OCI-LY7 (cell line): ENCODE measurements at regions not wholly inside any gene's neighbourhood (a gene's known extent, or its start where the extent isn't known, plus 50 kb on each side); places are given as distances from the start of the nearest gene placed in this dataset.

ENCODE experiments used
- BruUV-seq: library from RNA; stranded (reverse); fragments of 400-500 nt; replicated peaks from 2 replicates; lab custom pipeline; 2021; lab: Mats Ljungman, UMichigan
- CTCF ChIA-PET: fragments of 300-600 bp; sonication (Branson Sonifier 250); formaldehyde crosslinking; loops from one replicate; lab custom pipeline; 2022; ENCODE audit warnings: antibody characterized with exemption; ENCODE audit not compliant: unreplicated experiment; lab: Charles Lee
- POLR2A ChIA-PET: fragments of 300-600 bp; sonication (Branson Sonifier 250); formaldehyde crosslinking; loops from one replicate; lab custom pipeline; 2022; ENCODE audit warnings: antibody characterized with exemption; lab: Charles Lee
- DNase-seq: peaks from one replicate; pipeline ENCODE4 v3.0.0-alpha.2; 2015; ENCODE audit warnings: low spot score
- H2AFZ ChIP-seq: fragments of 200-600 bp; sonication (generic), shearing (Covaris generic); 2 replicates; pipeline ENCODE4 v1.6.1; 2014; ENCODE audit warnings: mild to moderate bottlenecking, antibody characterized with exemption, low read length, moderate library complexity
- H3K27ac ChIP-seq: fragments of 200-600 bp; sonication (generic); 2 replicates; pipeline ENCODE4 v1.5.1; 2014; ENCODE audit warnings: mixed run types, low read depth, mild to moderate bottlenecking, moderate library complexity, low read length, inconsistent platforms; ENCODE audit not compliant: poor library complexity, severe bottlenecking
- H3K36me3 ChIP-seq: fragments of 200-600 bp; sonication (generic); 2 replicates; pipeline ENCODE4 v1.6.1; 2014; ENCODE audit warnings: mild to moderate bottlenecking, antibody characterized with exemption, low read length, moderate library complexity, mixed read lengths; ENCODE audit not compliant: insufficient read depth
- H3K4me1 ChIP-seq: fragments of 200-600 bp; sonication (generic); 2 replicates; pipeline ENCODE4 v1.5.1; 2014; ENCODE audit warnings: mild to moderate bottlenecking, low read length; ENCODE audit not compliant: insufficient read depth, poor library complexity, severe bottlenecking
- H3K4me2 ChIP-seq: fragments of 200-600 bp; sonication (generic); 2 replicates; pipeline ENCODE4 v1.6.1; 2014; ENCODE audit warnings: mild to moderate bottlenecking, low read length
- H3K4me3 ChIP-seq: fragments of 200-600 bp; sonication (generic); 2 replicates; pipeline ENCODE4 v1.5.1; 2014; ENCODE audit warnings: mild to moderate bottlenecking, low read depth, low read length; ENCODE audit not compliant: poor library complexity, severe bottlenecking
- H3K79me2 ChIP-seq: fragments of 200-600 bp; sonication (generic); 2 replicates; pipeline ENCODE4 v1.6.1; 2016; ENCODE audit warnings: low read depth, mild to moderate bottlenecking, low read length, moderate library complexity, mixed read lengths; ENCODE audit not compliant: insufficient read depth
- H3K9me2 ChIP-seq: fragments of 200-600 bp; sonication (generic); 2 replicates; pipeline ENCODE4 v1.6.1; 2016; ENCODE audit warnings: mild to moderate bottlenecking, low read length, mixed read lengths; ENCODE audit not compliant: insufficient read depth
- H3K9me3 ChIP-seq: fragments of 200-600 bp; sonication (generic); 2 replicates; pipeline ENCODE4 v1.6.1; 2014; ENCODE audit warnings: mild to moderate bottlenecking, mixed run types, low read length, mixed read lengths
- H4K20me1 ChIP-seq: fragments of 200-600 bp; sonication (generic); 2 replicates; pipeline ENCODE4 v1.6.1; 2014; ENCODE audit warnings: mild to moderate bottlenecking, antibody characterized with exemption, low read length, moderate library complexity, mixed read lengths; ENCODE audit not compliant: insufficient read depth
- EZH2phosphoT487 ChIP-seq: fragments of 200-600 bp; sonication (generic); IDR thresholded peaks from 2 replicates; pipeline ENCODE4 v1.6.1; 2018; ENCODE audit warnings: low read depth, borderline replicate concordance, mild to moderate bottlenecking, mixed run types, antibody characterized with exemption, low read length, moderate library complexity, mixed read lengths
- intact Hi-C: fragments of 100-400 bp; cut with micrococcal nuclease; formaldehyde crosslinking; loops from one replicate; pipeline ENCODE4 v1.10.0; 2022; ENCODE audit not compliant: unreplicated experiment
- TF ChIP-seq, protein P1 (sequence below): fragments of 200-600 bp; sonication (generic); conservative IDR thresholded peaks from 2 replicates; pipeline ENCODE4 v1.5.1; 2014; ENCODE audit warnings: mild to moderate bottlenecking, antibody characterized with exemption, low read length, moderate library complexity, mixed read lengths

DNA sequence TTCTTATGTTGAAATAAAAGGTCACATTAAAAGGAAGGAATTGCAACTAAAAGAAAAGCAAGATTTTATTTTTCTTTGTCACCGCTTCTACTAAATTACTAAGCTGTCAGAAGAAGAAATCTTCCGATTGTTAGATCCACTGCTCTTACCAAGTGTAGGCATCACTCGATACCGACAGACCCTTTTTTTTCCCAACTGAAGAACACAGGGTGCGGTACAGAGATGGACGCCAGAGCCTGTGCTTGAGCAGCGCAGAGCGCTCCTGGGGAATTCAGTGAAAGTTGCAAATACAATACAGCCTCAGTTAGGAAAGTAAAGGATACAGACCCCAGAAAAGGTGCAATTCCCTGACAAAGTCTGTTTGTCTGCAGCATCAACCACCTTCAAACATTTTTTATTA, 94.9 kb upstream of the WDR17 start:
- no peaks in the 10 kb centered on the region for H3K4me1 ChIP-seq
- no peak overlapping the region for H3K4me2 ChIP-seq
- ChIA-PET POLR2A (interaction anchor here (0.7 to 2.4 kb wide), 5 partner anchors 9 to 931 kb away, joined by 3 to 13 read pairs (median 3); no protein-coding TSS in a partner anchor), CTCF (no interaction called here)
- H3K4me3 ChIP-seq: no peak overlapping the region
- no peaks in the 10 kb centered on the region for H4K20me1 ChIP-seq
- no peak for DNase-seq
- H3K9me2 ChIP-seq: no peaks in the 10 kb centered on the region
- H3K36me3 ChIP-seq: no peaks in the 10 kb centered on the region
- BruUV-seq: no TSS peak
- H3K9me3 ChIP-seq: 0 out of 2 replicates have a peak, but pooled peaks cover 5% of the 10 kb centered on the region
- TF ChIP-seq, protein P1, sequence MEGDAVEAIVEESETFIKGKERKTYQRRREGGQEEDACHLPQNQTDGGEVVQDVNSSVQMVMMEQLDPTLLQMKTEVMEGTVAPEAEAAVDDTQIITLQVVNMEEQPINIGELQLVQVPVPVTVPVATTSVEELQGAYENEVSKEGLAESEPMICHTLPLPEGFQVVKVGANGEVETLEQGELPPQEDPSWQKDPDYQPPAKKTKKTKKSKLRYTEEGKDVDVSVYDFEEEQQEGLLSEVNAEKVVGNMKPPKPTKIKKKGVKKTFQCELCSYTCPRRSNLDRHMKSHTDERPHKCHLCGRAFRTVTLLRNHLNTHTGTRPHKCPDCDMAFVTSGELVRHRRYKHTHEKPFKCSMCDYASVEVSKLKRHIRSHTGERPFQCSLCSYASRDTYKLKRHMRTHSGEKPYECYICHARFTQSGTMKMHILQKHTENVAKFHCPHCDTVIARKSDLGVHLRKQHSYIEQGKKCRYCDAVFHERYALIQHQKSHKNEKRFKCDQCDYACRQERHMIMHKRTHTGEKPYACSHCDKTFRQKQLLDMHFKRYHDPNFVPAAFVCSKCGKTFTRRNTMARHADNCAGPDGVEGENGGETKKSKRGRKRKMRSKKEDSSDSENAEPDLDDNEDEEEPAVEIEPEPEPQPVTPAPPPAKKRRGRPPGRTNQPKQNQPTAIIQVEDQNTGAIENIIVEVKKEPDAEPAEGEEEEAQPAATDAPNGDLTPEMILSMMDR: no peak
- no peak for TF ChIP-seq EZH2phosphoT487
- H3K79me2 ChIP-seq: no peaks in the 10 kb centered on the region
- H3K27ac ChIP-seq: no peak overlapping the region
- intact Hi-C loops: no loop called here
- no peak overlapping the region for H2AFZ ChIP-seq

DNA sequence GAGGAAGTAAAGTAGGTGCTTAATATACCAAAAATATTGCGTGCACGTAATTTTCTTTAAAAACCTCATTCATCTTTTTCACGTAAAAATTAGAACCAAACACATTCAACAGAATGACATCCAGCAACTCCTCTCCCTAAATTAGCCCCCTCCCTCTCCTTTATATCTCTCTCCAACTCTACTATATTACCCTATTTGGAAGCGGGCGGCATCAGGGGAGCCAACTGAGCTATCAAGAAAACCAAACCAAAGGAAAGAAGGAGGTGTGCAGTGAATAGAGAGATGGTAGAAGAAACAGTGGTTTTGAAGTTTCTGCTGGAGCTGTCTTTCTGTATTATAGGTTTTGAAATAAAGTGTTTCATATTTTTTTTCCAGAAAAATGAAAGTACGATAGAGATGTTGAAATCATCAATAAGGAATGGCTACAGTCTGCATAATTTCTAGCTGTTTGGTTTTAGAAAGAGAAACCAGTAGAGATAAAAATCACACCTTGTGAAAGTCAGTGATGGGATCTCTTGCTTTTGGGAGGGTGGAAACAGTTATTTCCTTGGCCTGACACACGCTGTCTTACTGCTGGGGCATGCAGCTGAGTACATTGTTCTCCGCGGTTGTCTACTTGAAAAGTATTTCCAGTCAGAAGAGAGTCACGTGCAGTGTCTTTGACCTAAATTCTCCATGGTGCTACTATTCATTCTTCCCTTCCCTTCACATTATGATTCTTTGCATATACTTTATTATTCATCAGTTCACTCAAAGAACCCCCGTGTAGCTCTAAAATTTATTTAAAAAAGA, 94.1 kb upstream of the WDR17 start:
- POLR2A ChIA-PET: interaction anchor here (1.3 to 2.4 kb wide), 2 partner anchors 11 to 18 kb away, joined by 3 to 13 read pairs; no protein-coding TSS in a partner anchor
- H3K79me2 ChIP-seq: no peaks in the 10 kb centered on the region
- H4K20me1 ChIP-seq: no peaks in the 10 kb centered on the region
- no peak overlapping the region for H3K4me2 ChIP-seq
- TF ChIP-seq, protein P1: no peak
- TF ChIP-seq EZH2phosphoT487: no peak
- DNase-seq: no peak
- no peaks in the 10 kb centered on the region for H3K36me3 ChIP-seq
- H3K9me3 ChIP-seq: 0 out of 2 replicates have a peak, but pooled peaks cover 5% of the 10 kb centered on the region
- intact Hi-C loops: no loop called here
- H2AFZ ChIP-seq: no peak overlapping the region
- no peaks in the 10 kb centered on the region for H3K9me2 ChIP-seq
- BruUV-seq: no TSS peak
- CTCF ChIA-PET: interaction anchor here (0.6 kb wide), 1 partner anchor 42 kb away, joined by 3 read pairs; no protein-coding TSS in a partner anchor
- H3K27ac ChIP-seq: no peak overlapping the region
- H3K4me3 ChIP-seq: no peak overlapping the region
- no peaks in the 10 kb centered on the region for H3K4me1 ChIP-seq
